DMS 273 (cell line): ENCODE measurements at regions not wholly inside any gene's neighbourhood (a gene's known extent, or its start where the extent isn't known, plus 50 kb on each side); places are given as distances from the start of the nearest gene placed in this dataset.
A peak's percentile ranks its signal among the peaks of the same experiment; 100 is the strongest.

Source experiments
- DNase-seq: peaks from one replicate; lab custom pipeline; 2025; ENCODE audit not compliant: unreplicated experiment; lab: John Stamatoyannopoulos, UW

DNA sequence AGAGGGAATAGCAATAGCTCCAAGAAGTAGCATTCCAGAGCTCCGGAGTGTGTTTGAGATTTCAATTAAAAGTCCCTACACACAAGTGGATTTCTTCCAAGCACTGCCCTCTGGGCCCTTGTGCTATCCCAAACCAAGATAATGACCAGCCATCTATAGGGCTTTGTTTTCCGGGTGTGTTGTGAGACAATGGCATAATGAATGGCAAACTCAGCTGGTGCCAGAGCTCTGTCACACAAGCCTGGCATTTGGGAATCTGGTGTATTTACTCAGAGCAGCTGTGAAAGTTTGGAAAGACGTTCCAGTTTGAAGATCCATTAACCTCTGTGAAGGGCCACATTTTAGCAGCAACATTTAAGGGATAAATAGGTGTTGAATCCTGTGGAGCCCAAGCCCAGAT is 61.2 kb upstream of the TMTC2 start:
- DNase-seq, result no peak

- peak; percentile 55 for DNase-seq
These were observed 58.9 kb upstream of the TMTC2 start for GRCh38 chr12:82627799-82628198.

DNA sequence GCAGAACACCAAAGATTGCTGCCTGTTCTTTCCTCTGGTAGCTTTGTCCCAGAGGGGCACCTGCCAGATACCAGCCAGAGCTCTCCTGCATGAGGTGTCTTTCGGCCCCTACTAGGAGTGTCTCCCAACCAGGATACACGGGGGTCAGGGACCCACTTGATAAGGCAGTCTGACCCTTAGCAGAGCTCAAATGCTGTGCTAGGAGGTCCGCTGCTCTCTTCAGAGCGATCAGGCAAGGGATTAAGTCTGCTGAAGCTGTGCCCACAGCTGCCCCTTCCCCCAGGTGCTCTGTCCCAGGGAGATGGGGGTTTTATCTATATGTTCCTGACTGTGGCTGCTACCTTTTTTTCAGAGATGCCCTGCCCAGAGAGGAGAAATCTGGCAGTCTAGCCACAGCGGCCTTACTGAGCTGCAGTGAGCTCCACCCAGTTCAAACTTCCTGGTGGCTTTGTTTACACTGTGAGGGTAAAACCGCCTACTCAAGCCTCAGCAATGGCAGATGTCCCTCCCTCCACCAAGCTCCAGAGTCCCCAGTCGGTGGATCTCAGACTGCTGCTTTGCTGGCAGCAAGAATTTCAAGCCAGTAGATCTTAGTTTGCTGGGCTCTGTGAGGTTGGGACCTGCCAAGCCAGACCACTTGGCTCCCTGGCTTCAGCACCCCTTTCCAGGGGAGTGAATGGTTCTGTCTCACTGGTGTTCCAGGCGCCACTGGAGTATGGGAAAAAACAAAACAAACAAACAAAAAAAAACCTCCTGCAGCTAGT is 52.0 kb upstream of the TMTC2 start:
- peak; percentile 27 for DNase-seq

- DNase-seq, result peak; percentile 39
These were observed 51.4 kb upstream of the TMTC2 start for GRCh38 chr12:82635263-82635662.
